GDM1 (cell line): ENCODE measurements at regions not wholly inside any gene's neighbourhood (a gene's known extent, or its start where the extent isn't known, plus 50 kb on each side); places are given as distances from the start of the nearest gene placed in this dataset.
"Not testable (repeated sequence)": the region's sequence is repeated elsewhere in the genome, so short reads cannot be mapped to it uniquely, and the experiment has no call there.

Experiments
- DNase-seq: peaks from one replicate; lab custom pipeline; 2025; lab: John Stamatoyannopoulos, UW

- no peak for DNase-seq
Observed at GRCh38 chr5:142542078-142542477, 143.8 kb downstream of the FGF1 start.

GRCh38 chr5:142540922-142541422 is 144.9 kb downstream of the FGF1 start:
- DNase-seq: no peak

DNA sequence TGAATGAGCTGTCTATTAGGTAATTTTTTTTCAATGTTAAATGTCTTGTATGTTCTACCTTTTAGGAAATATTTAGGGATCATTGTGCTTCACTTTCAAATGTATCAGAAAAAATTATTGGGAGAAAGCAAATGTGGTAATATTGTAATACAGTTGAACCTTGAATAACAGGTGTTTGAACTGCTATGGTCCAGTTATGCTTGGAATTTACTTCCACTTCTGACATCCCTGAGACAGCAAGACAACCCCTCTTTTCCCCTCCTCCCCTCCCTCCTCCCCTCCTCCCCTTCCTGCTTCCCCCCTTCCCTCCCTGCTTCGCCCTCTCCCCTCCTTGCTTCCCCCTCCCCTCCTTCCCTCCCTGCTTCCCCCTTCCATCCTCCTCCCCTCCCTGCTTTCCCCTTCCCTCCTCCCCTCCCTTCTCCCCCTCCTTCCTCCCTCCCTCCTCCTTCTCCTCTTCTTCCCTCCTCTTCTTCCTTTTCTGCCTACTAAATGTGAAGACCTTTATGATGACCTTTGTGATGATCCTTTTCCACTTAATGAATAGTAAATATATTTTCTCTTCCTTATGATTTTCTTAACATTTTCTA is 146.6 kb downstream of the FGF1 start:
- no peak for DNase-seq

- no peak for DNase-seq
Observed at GRCh38 chr5:142537938-142538337, 148.0 kb downstream of the FGF1 start.

- DNase-seq: no peak
Observed at GRCh38 chr5:142532781-142533176, 153.1 kb downstream of the FGF1 start.

- DNase-seq: no peak
Observed at GRCh38 chr5:142531977-142532780, 153.7 kb downstream of the FGF1 start.

- DNase-seq: no peak
Observed at GRCh38 chr5:142530904-142531303, 155.0 kb downstream of the FGF1 start.

DNA sequence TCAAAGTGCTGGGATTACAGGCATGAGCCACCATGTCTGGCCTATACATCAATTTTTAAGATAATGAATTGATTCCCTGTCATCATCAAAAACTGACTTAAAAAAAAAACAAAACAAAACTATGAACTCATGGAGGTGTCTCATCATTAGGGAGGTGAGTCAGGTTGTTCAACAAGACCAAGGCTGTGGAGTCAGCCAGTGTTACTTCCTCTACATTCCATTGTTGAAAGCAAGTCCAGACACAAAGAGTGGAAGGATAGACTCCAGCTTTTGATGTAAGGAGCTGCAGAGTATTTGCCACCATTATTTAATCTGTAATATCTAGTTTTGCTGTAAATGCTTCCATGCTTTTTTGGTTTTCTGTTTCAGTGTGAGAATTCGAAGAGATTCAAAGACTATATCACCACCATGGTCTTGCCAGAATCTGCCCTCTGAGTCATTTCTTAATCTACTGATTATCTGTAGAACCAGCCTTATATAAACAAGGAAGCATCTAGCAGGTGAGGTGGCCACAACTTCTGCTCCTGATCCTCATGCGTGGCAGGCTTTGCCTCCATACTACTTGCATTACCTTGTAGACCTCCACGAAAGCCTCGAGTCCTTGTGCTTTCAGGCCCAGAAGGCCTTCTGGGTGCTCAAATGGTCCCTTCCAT is 156.1 kb downstream of the FGF1 start:
- no peak for DNase-seq

GRCh38 chr5:142527664-142528295 is 158.1 kb downstream of the FGF1 start:
- no peak for DNase-seq

DNA sequence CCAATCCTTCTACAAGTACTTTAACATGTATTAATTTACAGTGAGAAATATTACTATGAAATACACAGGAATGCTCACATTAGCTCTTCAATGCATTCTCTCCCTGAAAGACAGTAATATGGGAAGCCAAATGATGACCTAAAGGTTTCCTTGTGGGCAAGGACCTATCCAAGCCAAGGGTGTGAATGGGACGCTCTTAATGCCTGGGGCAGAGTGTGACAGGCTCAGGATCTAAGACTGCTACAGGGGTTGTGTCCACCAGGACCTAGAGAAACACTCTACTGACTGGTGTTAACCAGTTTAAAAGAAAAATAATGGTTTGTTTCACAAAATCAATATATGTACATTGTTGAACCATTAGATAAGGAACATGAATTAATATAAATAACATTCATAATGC is 158.7 kb downstream of the FGF1 start:
- DNase-seq: no peak

DNA sequence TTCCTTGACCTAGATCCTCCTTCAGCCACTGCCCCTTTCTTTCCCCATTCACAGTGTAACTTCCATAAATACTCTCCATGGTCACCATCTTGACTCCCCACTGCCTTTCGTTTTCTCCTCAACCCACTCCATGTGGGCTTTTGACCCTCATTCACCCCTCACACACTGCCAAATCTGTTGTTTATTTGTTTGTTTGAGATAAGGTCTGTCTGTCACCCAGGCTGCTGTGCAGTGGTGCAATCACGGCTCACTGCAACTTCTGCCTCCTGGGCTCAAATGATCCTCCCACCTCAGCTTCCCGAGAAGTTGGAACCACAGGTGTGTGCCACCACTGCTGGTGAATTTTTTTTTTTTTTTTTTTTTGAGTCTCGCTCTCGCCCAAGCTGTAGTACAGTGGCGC is 162.9 kb downstream of the FGF1 start:
- no peak for DNase-seq

DNA sequence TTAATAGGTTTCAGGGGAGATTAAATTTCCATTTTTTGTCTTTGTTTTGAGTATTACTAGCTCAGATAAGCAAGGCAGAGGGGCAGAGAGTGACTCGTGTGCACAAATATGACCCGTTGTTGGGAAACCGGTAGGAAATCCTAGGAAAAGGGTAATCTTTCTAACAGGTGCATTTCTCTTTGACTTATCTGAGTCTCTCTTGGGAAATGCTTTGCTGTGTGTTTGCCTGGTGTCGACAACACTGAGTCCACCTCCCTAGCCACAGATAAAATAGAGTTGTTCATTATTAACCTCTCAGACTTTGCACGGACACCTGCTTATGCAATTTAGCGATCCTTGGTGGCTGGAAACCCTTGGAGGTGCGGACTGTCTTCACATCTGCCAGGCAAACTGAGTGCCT is 164.2 kb downstream of the FGF1 start:
- DNase-seq: no peak

DNA sequence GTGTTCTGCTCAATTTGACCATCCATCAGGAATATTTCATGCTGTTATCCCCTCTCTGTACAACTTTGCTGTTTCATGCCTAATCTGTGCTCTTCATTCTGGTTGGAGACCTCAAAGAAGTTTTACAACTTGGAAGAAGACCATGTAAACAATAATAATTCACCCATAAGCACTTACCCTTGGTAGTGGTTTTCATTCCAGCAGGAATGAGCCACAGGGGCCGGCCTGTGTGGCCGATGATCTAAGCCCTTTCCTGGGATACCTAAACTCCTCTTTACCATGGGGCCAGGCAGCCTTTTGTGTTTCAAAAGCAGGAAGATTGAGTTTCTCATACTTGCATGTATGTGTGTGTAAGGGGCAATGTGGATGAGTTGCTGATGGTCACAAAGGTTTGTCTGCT is 165.0 kb downstream of the FGF1 start:
- DNase-seq: no peak

- not testable (repeated sequence) for DNase-seq
Observed at GRCh38 chr5:142519913-142520312, 166.0 kb downstream of the FGF1 start.

DNA sequence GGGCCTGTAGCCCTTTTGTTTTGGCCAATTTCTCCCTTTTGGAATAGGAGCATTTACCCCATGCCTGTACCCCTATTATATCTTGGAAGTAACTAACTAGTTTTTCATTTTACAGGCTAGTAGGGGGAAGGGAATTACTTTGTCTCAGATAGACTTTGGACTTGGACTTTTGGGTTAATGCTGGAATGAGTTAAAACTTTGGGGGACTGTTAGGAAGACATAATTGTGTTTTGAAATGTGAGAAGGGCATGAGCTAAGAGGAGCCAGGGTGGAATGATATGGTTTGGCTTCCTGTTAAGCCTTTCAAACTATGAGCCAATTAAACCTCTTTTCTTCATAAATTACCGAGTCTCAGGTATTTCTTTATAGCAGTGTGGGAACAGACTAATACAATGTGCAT is 168.1 kb downstream of the FGF1 start:
- DNase-seq: no peak

DNA sequence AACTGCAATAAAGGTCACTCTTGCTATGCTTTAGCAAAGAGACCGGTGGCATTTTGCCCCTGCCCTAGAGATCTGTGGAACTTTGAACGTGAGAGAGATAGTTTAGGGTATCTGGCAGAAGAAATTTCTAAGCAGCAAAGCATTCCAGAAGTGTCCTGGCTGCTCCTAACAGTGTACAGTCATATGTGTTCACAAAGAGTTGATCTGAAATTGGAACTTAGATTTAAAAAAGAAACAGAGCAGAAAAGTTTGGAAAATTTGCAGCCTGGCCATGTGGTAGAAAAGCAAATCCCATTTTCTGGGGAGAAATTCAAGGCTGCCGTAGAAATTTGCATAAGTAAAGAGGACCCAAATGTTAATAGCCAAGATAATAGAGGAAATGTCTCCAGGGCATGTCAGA is 169.2 kb downstream of the FGF1 start:
- no peak for DNase-seq

DNA sequence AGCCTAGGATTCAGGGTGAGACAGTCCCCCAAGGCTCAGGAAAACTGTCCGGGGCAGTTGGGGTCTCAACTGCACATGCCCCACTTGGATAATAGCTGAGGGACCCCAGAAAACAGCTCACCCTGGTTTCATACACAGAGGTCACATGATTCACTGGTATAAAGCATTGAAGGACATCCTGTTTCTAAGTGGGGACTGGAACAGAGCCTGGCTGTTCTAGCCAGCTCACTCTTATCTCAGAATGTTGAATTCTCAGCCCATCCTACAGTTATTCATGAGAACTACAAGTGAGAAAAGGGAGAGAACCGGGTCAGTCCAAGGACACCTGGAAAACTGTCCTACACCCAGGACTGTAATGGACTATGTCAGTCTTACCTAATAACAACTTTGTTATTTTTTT is 170.9 kb downstream of the FGF1 start:
- no peak for DNase-seq

DNA sequence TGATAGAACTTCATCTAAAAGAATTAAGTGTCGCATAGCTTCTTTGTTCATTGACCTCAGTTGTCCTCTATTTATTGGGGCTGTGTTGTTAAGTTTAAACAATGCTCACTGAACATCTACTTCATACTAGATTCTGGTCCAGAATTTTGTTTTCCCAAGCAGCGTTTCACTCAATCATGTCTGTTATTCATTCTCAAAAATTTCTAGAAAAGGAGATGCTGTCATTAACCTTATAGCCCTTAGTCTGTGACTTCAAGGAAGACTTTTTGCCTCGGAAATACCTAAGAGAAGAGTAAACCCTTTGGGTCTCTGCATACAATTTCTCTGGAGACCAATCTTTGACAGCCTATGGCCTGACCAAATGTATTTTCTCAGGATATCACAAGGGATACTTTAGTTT is 171.7 kb downstream of the FGF1 start:
- DNase-seq: no peak

- DNase-seq: no peak
Observed at GRCh38 chr5:142512043-142513042, 173.5 kb downstream of the FGF1 start.

- DNase-seq: no peak
Observed at GRCh38 chr5:142511358-142511757, 174.5 kb downstream of the FGF1 start.

DNA sequence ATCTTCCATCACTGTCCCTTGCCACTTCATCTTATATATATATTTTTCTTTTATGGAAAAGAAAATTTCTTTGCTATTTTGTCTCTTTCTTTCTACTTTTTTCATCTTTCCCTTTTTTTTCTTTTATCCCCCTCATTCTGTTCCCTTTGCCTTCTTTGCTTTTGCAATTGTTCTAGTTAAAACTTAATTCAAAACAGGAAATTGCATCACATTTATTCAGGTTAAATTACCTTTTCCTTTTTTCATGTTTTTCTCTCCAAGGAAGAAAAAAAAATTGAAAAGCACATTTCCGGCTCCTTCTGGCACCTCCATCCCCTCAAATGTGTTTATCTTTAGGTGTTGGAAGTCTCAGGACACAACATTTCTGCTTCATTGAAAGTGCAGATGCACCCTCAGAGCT is 176.9 kb downstream of the FGF1 start:
- DNase-seq: no peak
